HG03025 (cell line): ENCODE measurements at regions not wholly inside any gene's neighbourhood (a gene's known extent, or its start where the extent isn't known, plus 50 kb on each side); places are given as distances from the start of the nearest gene placed in this dataset.
"Not testable (repeated sequence)": the region's sequence is repeated elsewhere in the genome, so short reads cannot be mapped to it uniquely, and the experiment has no call there.

Experiments
- ATAC-seq: cut with Tn5 transposase; IDR thresholded peaks from one replicate; pipeline ENCODE4 v1.9.1; 2021; ENCODE audit warnings: mild to moderate bottlenecking, moderate library complexity; ENCODE audit not compliant: unreplicated experiment, low FRiP score

DNA sequence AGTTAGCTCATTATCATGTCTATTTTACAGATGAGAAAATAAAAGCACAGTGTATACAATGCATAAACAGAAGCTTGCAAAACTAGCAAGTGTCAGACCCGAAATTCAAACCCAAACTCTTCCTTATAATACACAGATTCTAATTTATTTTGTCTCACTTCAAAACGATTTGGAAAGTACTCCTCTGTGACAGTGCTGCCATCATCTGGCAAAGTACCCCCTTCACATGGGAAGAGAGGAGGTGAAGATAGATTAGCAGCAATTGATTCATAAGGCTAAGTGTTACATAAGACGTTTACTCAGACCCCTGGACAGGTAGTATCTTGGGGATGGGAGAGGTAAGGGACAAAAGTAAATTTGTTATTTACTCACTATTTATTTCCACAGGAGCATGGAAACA is 744.0 kb upstream of the SGO1 start:
- no peak for ATAC-seq

DNA sequence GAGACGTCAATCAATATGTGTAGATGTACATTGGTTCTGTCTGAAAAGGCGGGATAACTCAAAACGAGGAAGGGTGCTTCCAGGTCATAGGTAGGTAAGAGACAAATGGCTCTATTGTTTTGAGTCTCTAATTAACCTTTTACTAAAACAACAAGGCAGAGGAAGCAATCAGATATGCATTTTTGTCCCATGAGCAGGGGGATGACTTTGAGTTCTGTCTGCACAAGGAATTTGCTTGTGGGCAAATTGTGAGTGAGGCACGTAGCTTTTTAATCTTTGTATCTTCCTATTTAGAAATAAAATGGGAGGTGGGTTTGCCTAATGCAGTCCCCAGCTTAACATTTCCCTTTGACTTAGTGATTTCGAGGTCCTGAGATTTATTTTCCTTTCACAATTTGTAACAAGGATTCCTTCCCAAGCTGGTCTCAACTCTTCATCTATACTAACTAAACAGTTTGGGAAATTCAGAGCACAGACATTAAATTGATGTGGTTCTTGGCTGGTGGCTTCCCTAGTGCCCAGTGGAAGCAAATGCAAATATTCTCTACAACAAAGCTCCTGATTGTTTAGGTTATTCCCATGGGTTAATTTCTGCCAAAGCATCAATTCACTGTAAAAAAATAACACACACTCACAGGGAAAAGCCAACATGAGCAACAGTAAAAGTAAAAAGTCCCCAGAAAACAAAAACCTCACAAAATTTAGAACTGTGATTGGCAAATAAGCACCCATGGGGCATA is 738.8 kb upstream of the SGO1 start:
- ATAC-seq, result no peak

DNA sequence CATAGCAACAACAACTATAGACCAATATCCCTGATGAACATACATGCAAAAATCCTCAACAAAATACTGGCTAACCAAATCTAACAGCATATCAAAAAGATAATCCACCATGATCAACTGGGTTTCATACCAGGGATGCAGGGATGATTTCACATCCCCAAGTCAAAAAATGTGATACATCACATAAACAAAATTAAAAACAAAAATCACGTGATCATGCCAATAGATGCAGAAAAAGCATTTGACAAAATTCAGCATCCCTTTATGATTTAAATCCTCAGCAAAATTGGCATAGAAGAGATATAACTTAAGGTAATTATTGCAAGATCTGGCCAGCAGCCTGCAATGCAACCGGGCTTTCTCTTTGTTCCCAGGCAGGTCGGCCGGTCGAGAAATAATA is 735.1 kb upstream of the SGO1 start:
- ATAC-seq, result not testable (repeated sequence)

DNA sequence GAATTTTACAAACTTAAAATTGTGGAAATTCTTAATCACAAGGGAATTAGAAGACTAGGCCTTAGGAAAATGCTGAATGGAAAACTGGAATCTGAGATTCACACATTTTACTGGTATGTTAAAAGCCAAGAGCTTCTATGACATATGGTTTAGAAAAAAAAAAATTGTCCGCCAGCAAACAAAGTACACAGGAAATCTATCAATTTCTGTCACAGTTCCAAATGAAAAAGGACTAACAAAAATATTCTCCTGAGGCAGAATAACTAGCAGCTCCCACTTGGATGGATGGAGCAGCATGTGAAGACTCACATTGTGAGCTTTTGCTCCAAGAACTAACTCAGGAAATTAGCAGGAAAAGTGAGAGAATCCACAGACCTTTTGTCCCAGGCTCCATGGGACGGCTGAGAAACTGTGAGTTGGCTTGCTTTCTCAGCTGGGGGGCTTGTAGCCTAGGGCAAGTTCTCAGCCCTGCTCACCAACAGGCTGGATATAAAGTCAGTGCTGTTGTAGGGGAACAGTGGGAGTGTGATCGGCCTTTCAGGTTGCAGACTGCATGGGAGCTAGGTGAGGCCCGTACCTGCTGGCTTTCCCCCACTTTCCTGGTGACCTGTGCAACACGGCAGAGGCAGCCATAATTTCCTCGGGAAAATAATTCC is 731.1 kb upstream of the SGO1 start:
- no peak for ATAC-seq

DNA sequence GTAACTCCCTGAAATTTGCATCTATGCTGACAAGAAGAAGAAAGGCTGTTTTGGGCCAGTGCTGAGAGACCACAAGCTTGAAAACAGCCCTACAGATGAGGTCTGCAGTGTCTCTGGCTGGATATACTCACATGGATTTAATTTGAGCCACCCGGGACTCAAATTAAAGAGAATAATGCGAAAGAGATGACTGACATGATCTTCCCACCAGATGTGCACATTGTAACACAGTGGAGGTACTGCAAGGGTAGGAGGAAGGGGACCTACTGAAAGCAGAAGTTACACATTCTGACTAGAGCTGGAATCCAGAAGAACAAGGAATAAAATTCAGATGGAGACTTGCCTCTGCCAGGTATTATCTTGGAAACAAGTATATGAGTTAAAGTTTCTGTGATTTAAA is 728.3 kb upstream of the SGO1 start:
- no peak for ATAC-seq

DNA sequence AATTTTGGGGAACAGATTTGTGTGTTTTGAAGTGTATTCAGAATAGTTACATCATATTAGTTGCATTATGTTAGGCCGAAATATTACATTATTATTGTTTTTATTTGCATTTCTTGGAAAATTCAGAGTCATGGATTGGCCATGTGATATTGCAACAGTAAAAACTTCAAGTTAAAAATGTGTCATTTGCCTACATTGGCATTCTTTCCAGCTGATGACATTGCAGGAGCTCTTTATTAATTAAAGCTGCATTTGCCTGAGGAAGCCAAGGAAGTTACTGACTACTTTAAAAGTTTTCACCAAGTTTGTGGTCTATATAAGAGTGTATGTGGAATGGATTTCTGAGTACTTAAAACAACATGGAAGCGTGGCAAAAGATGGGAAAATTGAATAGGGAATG is 726.4 kb upstream of the SGO1 start:
- ATAC-seq, result no peak

DNA sequence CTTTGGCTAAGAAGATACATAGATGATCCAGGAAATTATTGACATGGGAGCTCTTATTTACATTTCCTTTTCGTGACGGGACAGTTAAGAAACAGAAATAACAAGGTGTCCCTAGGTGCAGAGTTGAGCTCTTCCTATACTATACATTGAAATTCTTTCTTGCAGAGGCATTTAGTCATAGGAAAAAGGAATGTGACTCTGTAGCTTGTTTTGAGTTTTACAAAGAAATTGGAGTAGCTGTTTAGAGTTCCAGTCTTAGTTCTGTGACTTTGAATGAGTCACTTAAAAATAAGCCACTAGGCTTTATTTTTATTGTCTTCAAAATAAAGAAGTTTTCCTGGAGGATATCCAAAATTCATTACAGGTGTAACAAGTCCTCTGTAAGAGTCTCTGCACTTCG is 723.5 kb upstream of the SGO1 start:
- no peak for ATAC-seq

DNA sequence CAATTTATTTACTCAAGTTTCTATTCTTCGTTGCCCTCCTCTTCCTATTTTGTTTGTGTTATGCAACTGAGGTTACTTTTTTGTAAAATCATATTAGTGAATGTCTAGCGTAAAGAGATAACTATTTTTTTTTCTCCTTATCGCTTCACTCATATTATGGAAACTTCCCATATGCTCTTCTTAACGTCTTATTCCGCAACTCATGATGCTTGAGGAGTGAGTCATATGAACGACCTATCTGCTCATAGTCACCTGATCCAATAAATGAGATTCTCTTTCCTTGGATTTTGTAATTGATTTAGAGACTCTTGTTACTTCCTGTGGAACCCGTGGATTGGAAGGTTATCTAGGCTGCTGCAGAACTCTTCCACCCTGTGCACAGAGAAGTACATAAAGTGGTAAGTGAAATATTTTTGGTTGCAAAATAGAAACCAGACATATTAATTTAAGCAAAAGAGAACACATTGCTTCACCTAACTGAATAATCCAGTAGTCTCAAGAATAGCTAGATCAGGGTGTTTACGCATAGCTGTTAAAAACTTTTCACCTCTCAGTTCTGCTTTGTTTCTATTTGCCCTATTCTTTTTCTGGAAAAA is 719.3 kb upstream of the SGO1 start:
- no peak for ATAC-seq

DNA sequence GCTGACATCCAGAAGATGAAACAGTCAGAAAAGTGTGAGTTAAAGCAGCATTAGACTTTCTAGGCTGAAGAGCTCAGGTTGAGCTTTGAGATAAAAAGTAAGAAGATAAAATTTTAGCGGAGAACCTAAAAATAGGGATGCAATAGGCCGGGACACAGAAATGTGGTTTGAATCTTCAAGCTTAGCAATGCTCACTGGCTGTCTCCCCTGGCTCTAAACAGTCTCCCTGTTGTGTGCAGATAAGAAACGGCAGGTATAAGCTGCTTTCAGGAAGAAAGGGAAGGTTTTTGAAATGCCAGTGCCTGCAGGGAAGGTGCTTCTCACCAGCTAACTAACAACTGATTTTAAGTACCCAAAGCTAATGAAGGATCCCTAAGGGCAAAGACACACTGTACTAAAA is 718.7 kb upstream of the SGO1 start:
- ATAC-seq, result no peak

DNA sequence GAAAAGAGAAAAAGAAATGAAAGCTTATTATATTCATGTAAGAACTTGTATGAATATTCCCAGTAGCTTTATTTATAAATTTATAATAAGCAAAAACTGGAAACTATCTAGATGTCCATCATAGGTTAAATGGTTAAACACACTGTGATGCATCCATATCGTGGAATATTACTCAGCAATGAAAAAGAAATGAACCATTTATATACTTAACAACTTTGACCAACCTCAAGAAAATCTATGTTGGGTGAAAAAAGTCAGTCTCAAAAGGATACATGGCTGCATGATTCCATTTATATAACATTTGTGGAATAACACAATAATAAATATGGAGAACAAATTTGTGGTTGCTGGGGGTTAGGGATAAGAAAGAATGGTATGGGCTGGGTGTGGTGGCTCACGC is 713.0 kb upstream of the SGO1 start:
- no peak for ATAC-seq

DNA sequence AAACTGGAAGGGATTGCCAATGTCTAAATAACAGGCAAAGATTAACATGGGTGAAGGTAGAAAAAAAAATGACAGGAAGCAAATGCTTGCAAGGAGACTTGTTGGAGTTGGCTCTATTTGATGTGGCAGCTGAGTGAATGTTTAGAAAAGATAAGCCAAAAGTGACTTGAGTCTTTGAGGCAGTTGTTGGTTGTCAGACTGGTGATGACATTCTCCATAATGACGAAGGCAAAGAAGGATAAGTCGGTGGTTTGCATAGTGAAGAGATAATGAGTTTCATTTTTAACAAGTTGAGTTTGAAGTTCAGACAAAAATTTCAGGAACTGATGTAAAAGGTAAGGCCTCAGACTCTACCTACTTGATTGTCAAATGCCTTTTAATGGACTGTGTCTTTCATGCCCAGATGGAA is 704.1 kb upstream of the SGO1 start:
- no peak for ATAC-seq

DNA sequence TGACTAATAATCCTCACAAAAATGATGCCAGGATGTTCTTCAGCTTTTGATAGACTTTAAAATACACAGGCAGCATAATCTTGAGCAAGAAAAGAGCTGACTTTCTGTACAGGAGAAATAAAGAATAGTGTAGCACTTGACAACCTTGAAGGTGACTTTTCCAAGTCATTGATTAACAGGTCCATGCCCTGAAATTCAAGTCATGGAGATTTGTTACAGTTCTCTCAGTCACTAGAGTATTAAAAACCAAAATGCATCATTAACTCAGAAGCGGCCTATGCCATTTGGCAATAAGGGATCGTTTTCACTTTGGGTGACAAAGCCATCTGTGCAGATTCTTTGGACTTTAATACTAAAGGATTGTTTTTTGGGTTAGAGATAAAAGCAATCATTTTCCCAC is 692.7 kb upstream of the SGO1 start:
- no peak for ATAC-seq

DNA sequence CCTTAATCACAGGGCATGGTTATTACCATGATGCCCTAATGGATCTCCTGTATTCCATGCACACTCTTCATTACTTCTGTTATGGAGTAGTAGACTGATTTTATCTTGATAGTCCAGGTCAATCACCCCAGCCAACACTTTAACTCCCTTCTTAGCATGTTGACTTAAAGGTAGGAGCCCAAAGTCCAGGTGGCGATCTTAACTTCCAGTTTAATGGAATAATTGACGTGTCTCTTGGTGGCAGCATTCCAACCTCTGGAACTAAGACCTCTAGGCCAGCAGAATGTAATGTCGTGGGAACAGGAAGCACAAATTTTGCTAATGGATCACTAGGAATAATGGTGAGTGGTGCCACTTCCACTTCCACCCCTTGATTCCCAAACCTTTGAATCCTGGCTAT is 687.2 kb upstream of the SGO1 start:
- ATAC-seq, result no peak

DNA sequence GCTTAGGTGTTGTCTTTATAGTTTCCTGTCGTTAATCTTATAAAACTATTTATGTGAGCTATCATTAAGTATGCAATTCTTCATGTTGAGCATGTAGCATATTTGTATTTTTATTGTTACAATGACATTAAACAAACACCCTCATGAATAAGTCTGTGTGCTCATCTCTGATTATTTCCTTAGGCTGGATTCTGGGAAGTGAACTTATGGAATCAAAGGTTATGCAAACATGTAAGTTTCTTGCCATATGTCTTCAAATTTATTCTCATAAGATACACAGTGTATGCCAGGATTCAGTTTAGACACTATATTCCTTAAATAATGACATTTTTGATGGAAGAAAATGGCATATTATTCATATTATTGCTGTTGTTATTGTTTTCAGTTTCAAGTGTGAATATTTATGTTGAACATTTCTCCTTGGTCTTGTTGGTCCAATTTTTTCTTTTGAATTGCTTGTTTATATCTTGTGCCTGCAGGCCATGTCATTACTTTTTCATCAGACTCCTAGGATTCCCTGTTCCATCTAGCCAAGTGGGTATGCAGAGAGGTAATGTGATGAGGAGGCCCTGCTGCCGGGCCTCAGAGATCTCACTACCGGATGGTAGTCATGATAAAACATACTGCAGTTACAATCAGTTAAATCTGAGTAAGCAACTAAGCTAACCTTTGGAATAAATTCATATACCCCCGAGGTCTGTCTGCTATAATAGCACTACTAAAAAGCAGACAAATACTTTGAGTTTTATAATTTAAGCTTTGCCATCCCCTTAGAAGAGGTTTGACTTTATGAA is 684.3 kb upstream of the SGO1 start:
- ATAC-seq, result no peak

DNA sequence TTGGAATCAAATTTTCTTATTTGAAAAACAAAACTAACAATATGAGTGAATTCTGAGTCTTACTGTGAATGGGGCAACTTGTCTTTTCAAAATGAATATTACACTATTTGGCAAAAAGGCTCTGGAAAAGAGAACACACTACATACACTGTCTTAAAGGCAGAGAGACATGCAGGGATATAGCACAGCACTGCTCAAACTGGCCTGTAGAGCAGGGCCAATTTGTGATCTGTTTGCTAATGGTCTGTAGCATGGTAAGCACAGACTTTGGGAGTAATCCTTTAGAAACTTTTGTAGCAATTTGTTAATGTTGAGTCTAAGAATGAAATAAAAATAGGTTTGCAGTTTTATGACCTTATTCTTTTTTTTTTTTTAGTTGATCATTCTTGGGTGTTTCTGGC is 679.8 kb upstream of the SGO1 start:
- ATAC-seq, result no peak

DNA sequence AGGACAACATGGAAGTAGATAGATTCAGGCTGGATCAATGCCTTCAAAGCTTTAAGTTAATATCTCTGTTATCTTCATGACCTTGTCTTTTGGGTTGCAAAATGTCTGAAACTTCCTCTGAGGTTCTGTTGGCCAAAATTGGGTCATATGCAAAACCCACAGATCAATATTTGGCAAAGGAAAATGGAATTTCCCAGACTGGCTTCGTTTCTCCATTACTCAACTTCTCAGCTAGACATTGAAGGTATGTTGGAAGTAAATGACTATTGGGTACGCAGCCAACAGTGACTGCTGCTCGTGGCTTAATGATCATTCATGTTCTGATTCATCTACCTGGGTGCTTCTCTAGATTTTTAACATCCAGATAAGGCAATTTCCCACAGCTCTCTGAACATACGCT is 675.4 kb upstream of the SGO1 start:
- ATAC-seq, result no peak

DNA sequence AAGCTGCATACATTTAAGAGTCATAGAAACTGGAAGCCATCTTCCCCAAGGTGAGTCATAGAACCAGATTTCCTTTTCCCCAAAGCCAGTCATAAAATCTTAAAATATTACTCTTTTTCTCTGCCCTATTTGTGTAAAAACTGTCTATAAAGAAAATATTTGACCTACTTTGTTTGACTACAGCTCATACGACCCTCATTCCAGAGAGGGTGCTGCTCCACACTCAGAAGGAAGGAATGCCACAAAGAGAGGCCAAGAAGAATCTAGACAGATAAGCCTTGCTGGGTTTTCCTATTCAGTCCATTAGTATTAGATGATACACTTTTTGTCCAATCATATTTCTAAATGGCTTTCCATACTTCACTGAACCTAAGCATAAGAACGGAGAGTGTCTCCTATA is 671.6 kb upstream of the SGO1 start:
- no peak for ATAC-seq

DNA sequence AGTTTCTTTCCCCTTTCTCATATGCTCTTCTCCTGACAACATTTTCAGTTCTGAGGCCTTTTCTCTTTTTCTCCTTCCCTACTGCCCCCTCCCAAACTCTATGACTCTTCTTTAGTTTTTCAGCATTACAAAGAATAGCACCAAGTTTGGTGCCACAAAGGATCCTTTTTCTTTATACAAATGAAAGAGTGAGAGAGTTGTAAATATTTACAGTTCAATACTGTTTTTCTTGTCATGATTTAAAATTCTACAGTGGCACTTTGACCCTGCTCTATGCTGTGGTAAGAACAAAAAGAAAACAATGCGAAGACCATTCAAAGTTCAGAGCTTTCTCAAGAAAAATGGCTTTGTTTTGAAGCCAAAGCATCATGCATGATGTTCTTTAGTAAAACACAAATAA is 667.9 kb upstream of the SGO1 start:
- ATAC-seq, result no peak

DNA sequence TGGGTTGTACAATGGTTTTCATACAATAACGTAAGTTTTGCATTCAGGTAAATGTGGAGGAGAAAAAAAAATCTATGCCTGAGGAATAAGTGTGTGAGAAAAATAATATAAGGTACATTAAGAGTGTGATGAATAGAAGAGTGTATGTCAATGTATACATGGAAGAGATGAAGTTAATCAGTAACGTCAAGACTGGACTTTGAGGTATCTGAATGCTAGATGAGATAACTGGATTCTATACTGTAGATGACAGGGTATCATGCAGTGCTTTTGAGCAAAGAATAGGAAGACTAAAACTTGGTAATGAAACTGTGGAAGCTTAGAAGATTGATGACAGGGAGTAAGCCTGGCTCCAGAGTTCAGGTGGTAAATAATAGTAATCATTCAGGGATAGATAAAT is 666.7 kb upstream of the SGO1 start:
- ATAC-seq, result no peak

DNA sequence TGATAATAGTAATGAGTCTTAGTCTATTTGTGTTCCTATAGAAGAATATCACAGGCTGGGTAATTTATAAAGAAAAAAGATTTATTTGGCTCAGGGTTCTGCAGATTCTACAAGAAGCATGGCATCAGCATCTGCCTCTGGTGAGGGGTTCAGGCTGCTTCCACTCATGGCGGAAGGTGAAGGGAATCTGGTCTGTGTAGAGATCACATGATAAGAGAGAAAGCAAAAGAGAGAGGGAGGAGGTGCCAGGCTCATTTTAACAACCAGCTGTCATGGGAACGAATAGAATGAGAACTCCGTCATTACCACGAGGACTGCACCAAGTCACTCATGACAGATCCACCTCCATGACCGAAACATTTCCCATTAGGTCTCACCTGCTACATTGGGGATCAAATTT is 664.0 kb upstream of the SGO1 start:
- ATAC-seq, result no peak

DNA sequence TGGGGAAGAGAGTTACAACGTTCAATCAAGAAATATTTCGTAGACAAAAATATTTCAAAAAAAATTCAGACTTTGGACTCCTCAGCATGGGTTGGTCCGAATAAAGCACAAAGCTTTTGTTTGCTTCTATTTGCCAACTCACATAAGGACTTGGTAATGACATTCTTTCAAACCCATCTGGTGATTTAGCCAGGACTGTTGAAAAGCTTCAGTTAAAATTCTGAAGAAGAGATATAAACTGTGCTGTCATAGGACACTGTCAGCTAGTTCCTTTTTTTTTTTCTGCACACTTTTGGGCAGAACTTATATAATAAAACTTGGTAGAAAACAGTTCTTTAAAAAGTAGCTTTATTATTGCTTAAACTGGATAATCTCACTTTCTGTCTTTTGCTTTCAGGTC is 660.8 kb upstream of the SGO1 start:
- ATAC-seq, result no peak
